HCT116 (cell line): ENCODE measurements at regions not wholly inside any gene's neighbourhood (a gene's known extent, or its start where the extent isn't known, plus 50 kb on each side); places are given as distances from the start of the nearest gene placed in this dataset.

Experiments used
- CTCF ChIP-seq, 3 experiments: fragments of 200-600 bp in 1 of 3; sonication (generic) in 1 of 3; IDR thresholded peaks in 2 of 3; conservative IDR thresholded peaks in 1 of 3; 2 replicates each; pipeline ENCODE4 v1.5.1; 2012 to 2017; ENCODE audit warnings: low read depth in 2 of 3, low read length in 2 of 3, antibody characterized with exemption in 1 of 3, borderline replicate concordance in 1 of 3, control low read depth in 1 of 3, mild to moderate bottlenecking in 1 of 3, mixed read lengths in 1 of 3, mixed run types in 1 of 3, moderate library complexity in 1 of 3; ENCODE audit not compliant: insufficient read depth in 1 of 3
- EGR1 ChIP-seq: IDR thresholded peaks from 2 replicates; pipeline ENCODE4 v1.6.1; 2012; ENCODE audit warnings: low read depth
- EZH2 ChIP-seq: fragments of 200-600 bp; sonication (generic); IDR thresholded peaks from 2 replicates; pipeline ENCODE4 v1.6.1; 2017; ENCODE audit warnings: antibody characterized with exemption, mixed run types
- JUND ChIP-seq: IDR thresholded peaks from 2 replicates; pipeline ENCODE4 v1.6.1; 2012
- MAX ChIP-seq: IDR thresholded peaks from 2 replicates; pipeline ENCODE4 v1.6.1; 2012
- POLR2A ChIP-seq: IDR thresholded peaks from 2 replicates; pipeline ENCODE4 v1.7.0; 2011; ENCODE audit warnings: borderline replicate concordance; ENCODE audit not compliant: insufficient read depth, insufficient read length; ENCODE audit errors: extremely low read depth
- POLR2AphosphoS5 ChIP-seq: IDR thresholded peaks from 2 replicates; pipeline ENCODE4 v1.6.1; 2011; ENCODE audit warnings: mild to moderate bottlenecking, low read depth, low read length, moderate library complexity
- RAD21 ChIP-seq: IDR thresholded peaks from 2 replicates; pipeline ENCODE4 v1.6.1; 2012; ENCODE audit warnings: low read depth, mild to moderate bottlenecking
- REST ChIP-seq: IDR thresholded peaks from 2 replicates; pipeline ENCODE4 v1.6.1; 2012; ENCODE audit warnings: low read depth
- SIN3A ChIP-seq: IDR thresholded peaks from 2 replicates; pipeline ENCODE4 v1.6.1; 2012; ENCODE audit warnings: low read depth
- SRF ChIP-seq: IDR thresholded peaks from 2 replicates; pipeline ENCODE4 v1.6.1; 2012; ENCODE audit warnings: low read depth
- TCF7L2 ChIP-seq: IDR thresholded peaks from 2 replicates; pipeline ENCODE4 v1.7.0; 2011; ENCODE audit warnings: borderline replicate concordance, inconsistent platforms; ENCODE audit not compliant: insufficient read depth, insufficient read length; ENCODE audit errors: extremely low read depth
- YY1 ChIP-seq: IDR thresholded peaks from 2 replicates; pipeline ENCODE4 v1.6.1; 2011; ENCODE audit warnings: low read length, low read depth, moderate library complexity, mild to moderate bottlenecking; ENCODE audit not compliant: insufficient replicate concordance; ENCODE audit errors: extremely low read depth
- ZFX ChIP-seq: fragments of 450-650 bp; IDR thresholded peaks from 2 replicates; pipeline ENCODE4 v1.6.1; 2017

GRCh38 chr2:138218397-138218796, 254.1 kb downstream of the HNMT start:
- TF ChIP-seq TCF7L2 = no peak
- TF ChIP-seq MAX = no peak
- TF ChIP-seq POLR2AphosphoS5 = no peak
- no peak for TF ChIP-seq CTCF (IDR thresholded peaks at IDR 0.05 in 2 of 3, conservative IDR thresholded peaks at IDR 0.05 in 1 of 3; ENCODE audit: borderline replicate concordance in 1 of 3, insufficient read depth in 1 of 3, low read depth in 2 of 3, low read length in 2 of 3)
- TF ChIP-seq POLR2A = no peak
- TF ChIP-seq EZH2 = no peak
- TF ChIP-seq SRF = no peak
- TF ChIP-seq REST = no peak
- no peak for TF ChIP-seq SIN3A
- no peak for TF ChIP-seq JUND
- no peak for TF ChIP-seq EGR1
- TF ChIP-seq ZFX = no peak
- TF ChIP-seq YY1 = no peak
- no peak for TF ChIP-seq RAD21
